Tibial artery (tissue), 4 donors: ENCODE measurements at regions not wholly inside any gene's neighbourhood (a gene's known extent, or its start where the extent isn't known, plus 50 kb on each side); places are given as distances from the start of the nearest gene placed in this dataset.

ENCODE experiments used
- DNase-seq, 2 donors: peaks; one replicate each; pipeline ENCODE4 v3.0.0-alpha.2; 2019
- H3K27ac ChIP-seq, 2 donors: fragments of 200-600 bp; sonication (generic) in 1 of 2; 1 replicate in 1 of 2; 2 replicates in 1 of 2; pipeline ENCODE4 v1.5.1; 2018 to 2019; ENCODE audit warnings: mild to moderate bottlenecking in 1 of 2
- H3K27me3 ChIP-seq, 2 donors: fragments of 200-600 bp; sonication (generic) in 1 of 2; one replicate each; pipeline versions ENCODE4 v1.5.1 to v1.6.0; 2016 to 2019
- H3K36me3 ChIP-seq, 3 donors: fragments of 200-600 bp; sonication (generic) in 2 of 3; one replicate each; pipeline ENCODE4 v1.5.1; 2016 to 2019; ENCODE audit warnings: mild to moderate bottlenecking in 2 of 3
- H3K4me1 ChIP-seq, 4 donors: fragments of 200-600 bp; sonication (generic) in 2 of 4; 1 replicate in 3 of 4; 2 replicates in 1 of 4; pipeline ENCODE4 v1.5.1; 2016 to 2019
- H3K4me3 ChIP-seq, 2 donors: fragments of 200-600 bp; sonication (generic) in 1 of 2; 1 replicate in 1 of 2; 2 replicates in 1 of 2; pipeline ENCODE4 v1.5.1; 2018 to 2019; ENCODE audit warnings: mild to moderate bottlenecking in 2 of 2
- H3K9me3 ChIP-seq, 3 donors: fragments of 200-600 bp; sonication (generic) in 1 of 3; one replicate each; pipeline ENCODE4 v1.5.1; 2016 to 2019
- intact Hi-C: fragments of 100-400 bp; cut with DNase I; formaldehyde crosslinking; loops from one replicate; pipeline ENCODE4 v1.15.0; 2023; ENCODE audit warnings: low total_unique reads
- TF ChIP-seq, protein P1 (sequence below), 2 experiments: fragments of 200-600 bp in 1 of 2; fragments of 450-650 bp in 1 of 2; IDR thresholded peaks; one replicate each; pipeline ENCODE4 v1.5.1; 2017 to 2019; ENCODE audit warnings: antibody characterized with exemption in 2 of 2, mild to moderate bottlenecking in 1 of 2, moderate library complexity in 1 of 2

DNA sequence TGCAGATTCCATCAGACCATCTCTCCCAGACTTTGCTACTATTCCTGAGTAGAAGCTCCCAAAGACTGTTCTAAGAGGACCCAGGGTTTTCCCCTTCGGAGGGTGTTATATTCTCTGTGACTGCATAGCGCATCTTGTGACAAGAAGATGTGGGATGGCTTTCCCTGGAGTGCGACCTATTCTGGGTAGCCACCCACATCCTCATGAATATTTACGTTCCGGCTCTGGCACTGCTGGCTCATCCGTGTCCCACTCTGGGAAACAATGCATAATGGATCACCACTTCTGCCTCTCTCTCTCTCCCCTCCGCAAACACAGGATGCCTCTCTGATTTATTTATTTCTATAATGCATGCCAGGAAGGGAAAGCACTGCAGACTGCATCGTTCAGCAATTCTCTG is 166.1 kb downstream of the PYDC2 start:
- intact Hi-C loops: no loop called here
- H3K9me3 ChIP-seq: no peaks in the 10 kb centered on the region
- H3K27me3 ChIP-seq: no peaks in the 10 kb centered on the region
- TF ChIP-seq, protein P1, sequence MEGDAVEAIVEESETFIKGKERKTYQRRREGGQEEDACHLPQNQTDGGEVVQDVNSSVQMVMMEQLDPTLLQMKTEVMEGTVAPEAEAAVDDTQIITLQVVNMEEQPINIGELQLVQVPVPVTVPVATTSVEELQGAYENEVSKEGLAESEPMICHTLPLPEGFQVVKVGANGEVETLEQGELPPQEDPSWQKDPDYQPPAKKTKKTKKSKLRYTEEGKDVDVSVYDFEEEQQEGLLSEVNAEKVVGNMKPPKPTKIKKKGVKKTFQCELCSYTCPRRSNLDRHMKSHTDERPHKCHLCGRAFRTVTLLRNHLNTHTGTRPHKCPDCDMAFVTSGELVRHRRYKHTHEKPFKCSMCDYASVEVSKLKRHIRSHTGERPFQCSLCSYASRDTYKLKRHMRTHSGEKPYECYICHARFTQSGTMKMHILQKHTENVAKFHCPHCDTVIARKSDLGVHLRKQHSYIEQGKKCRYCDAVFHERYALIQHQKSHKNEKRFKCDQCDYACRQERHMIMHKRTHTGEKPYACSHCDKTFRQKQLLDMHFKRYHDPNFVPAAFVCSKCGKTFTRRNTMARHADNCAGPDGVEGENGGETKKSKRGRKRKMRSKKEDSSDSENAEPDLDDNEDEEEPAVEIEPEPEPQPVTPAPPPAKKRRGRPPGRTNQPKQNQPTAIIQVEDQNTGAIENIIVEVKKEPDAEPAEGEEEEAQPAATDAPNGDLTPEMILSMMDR (IDR thresholded peaks at IDR 0.05): no peak
- no peak overlapping the region for H3K27ac ChIP-seq
- H3K36me3 ChIP-seq: no peaks in the 10 kb centered on the region
- H3K4me3 ChIP-seq: no peak overlapping the region
- DNase-seq: no peak
- no peaks in the 10 kb centered on the region for H3K4me1 ChIP-seq

DNA sequence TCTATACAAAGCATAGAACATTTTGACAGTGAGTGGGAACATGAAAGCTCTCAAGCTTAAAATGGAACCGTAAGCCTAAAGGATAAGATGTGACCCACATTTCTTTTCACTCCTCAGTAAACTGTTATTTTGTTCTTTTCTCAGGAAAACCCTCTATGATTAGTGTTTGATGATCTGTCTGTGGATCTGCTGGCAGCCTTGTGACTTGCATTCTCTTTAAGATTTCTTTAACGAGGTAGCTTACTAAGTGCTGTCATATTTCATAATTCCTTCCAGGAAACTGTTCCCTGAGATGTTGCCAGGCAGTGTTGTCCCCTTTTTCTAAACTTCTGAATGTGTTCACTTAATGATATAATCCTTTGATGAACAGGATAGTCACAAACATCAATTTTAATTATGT is 167.6 kb downstream of the PYDC2 start:
- Histone ChIP-seq H3K27ac (no peak overlapping the region), H3K4me1 (no peaks in the 10 kb centered on the region), H3K36me3 (no peaks in the 10 kb centered on the region), H3K4me3 (no peak overlapping the region), H3K27me3 (no peaks in the 10 kb centered on the region), H3K9me3 (no peaks in the 10 kb centered on the region)
- no peak for DNase-seq
- TF ChIP-seq, protein P1 (IDR thresholded peaks at IDR 0.05): no peak
- intact Hi-C loops: no loop called here

DNA sequence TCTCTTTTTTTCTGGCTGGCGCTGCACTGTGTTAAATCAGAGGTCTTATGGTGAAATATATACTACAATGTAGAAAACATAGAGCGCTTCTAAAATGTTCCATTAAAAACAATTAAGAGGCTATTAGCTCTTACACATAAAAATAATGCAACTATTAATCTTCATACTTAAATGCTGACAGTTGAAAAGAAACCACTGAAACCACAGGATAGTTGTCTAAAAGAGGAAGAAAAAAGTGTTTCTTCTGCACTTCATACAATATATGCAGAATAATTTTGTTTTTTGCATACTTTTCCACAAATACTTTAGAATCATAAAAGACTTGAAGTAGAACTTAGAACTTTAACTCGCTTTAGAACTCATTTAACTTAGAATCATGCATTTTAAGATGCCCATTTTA is 170.5 kb downstream of the PYDC2 start:
- DNase-seq: no peak
- intact Hi-C loops: no loop called here
- Histone ChIP-seq H3K36me3 (no peaks in the 10 kb centered on the region), H3K4me1 (no peaks in the 10 kb centered on the region), H3K9me3 (no peaks in the 10 kb centered on the region), H3K4me3 (no peak overlapping the region), H3K27ac (no peak overlapping the region), H3K27me3 (no peaks in the 10 kb centered on the region)
- TF ChIP-seq, protein P1 (IDR thresholded peaks at IDR 0.05): no peak

DNA sequence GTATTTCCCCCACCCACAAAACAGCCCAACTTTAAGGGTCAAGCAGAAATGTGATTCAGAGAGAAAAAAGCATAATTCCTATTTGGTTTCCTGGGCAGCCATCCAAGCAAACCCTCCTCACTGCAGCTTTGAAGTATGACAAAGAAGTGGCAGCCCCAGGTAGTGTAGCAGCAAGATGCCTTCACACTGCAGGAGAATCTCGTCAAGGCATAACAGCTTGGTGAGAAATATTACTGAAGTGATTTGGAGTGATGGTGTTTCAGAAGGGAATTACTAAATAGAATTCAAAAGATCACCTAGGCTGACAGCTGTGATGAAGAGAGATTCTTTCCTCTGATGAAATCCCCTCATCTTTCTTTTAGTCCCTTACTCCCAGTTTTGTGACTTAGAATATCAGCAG is 173.9 kb downstream of the PYDC2 start:
- H3K4me1 ChIP-seq: no peaks in the 10 kb centered on the region
- no peak overlapping the region for H3K27ac ChIP-seq
- intact Hi-C loops: no loop called here
- TF ChIP-seq, protein P1 (IDR thresholded peaks at IDR 0.05): no peak
- H3K4me3 ChIP-seq: no peak overlapping the region
- no peaks in the 10 kb centered on the region for H3K9me3 ChIP-seq
- no peaks in the 10 kb centered on the region for H3K36me3 ChIP-seq
- DNase-seq: no peak
- no peaks in the 10 kb centered on the region for H3K27me3 ChIP-seq

DNA sequence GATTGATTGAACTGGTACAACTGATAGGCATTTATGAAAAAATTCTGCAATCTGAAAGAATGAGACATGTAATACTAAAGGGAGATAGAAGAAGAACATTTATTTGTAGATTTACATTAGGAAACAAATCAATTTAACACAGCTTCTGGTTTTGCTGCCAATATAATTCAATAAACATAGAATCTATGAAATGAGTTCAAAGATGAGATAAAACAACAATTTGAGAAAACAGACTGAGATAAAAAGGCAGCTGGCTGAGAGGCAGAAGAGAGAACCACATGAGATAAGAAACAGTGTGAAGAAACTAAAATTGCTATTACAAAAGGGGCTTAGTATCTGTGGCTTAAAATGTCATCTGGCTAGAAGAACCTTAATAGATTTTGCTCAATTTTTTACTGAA is 176.6 kb downstream of the PYDC2 start:
- H3K27ac ChIP-seq: no peak overlapping the region
- no peaks in the 10 kb centered on the region for H3K27me3 ChIP-seq
- H3K4me1 ChIP-seq: no peaks in the 10 kb centered on the region
- no peaks in the 10 kb centered on the region for H3K9me3 ChIP-seq
- TF ChIP-seq, protein P1 (IDR thresholded peaks at IDR 0.05): no peak
- no peaks in the 10 kb centered on the region for H3K36me3 ChIP-seq
- intact Hi-C loops: no loop called here
- no peak overlapping the region for H3K4me3 ChIP-seq
- DNase-seq: no peak

DNA sequence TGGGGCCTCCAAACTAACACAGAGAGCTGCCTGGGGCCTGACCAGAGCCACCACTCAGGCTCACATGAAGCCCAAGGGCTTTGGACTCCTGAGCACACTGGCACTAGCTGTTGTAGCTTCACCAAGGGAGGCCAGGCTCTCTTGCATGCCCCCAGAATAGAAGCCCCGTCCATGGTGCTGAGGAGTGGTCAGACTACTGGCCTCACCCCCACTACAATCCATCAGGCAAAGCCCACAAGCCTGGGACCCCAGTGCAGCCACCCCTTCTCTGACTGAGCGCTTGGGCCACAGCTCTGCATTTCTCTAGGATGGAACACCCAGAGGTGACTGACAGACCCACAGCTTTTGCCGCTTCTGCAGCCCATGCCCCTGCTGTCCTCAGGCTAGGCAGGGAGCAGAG is 180.8 kb downstream of the PYDC2 start:
- Histone ChIP-seq H3K27me3 (no peaks in the 10 kb centered on the region), H3K36me3 (no peaks in the 10 kb centered on the region), H3K4me1 (no peaks in the 10 kb centered on the region), H3K4me3 (no peak overlapping the region), H3K27ac (no peak overlapping the region), H3K9me3 (no peaks in the 10 kb centered on the region)
- TF ChIP-seq, protein P1 (IDR thresholded peaks at IDR 0.05): no peak
- intact Hi-C loops: no loop called here
- DNase-seq: no peak
